GM18519 (cell line): ENCODE measurements at regions not wholly inside any gene's neighbourhood (a gene's known extent, or its start where the extent isn't known, plus 50 kb on each side); places are given as distances from the start of the nearest gene placed in this dataset.
"Not testable (repeated sequence)": the region's sequence is repeated elsewhere in the genome, so short reads cannot be mapped to it uniquely, and the experiment has no call there.

Experiments
- ATAC-seq: cut with Tn5 transposase; IDR thresholded peaks from one replicate; pipeline ENCODE4 v1.9.1; 2021; ENCODE audit warnings: mild to moderate bottlenecking, moderate library complexity; ENCODE audit not compliant: unreplicated experiment, low FRiP score

DNA sequence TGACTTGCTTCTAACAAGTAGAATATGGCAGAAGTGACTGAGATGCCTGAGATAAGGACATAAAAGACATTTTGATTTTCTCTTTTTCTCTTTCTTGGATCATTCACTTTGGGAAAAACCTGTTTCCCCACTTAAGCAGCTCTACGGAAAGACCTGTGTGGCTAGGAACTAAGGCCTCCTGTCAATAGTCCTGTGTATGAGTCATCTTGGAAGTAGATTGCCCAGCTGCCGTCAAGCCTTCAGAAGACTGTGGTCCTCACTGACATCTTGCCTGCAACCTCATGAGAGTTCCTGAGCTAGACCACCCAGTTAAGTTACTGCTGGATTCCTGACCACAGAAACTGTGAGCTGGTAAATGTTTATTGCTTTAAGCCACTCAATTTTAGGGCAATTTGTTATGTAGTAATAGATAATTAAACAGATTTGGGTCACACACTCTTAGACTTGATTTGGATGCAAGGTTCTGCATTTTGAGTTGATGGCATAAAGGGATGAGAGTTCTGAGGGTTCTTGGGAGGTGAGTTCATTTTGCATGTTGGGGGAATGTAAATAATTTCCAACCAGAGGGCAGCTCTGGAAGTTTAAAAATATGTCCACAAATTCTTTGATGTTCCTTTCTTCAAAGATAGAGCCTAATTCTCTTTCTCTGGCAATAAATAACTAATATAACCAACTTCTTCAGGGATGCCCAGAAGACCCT is 229.2 kb downstream of the SQOR start:
- ATAC-seq, result no peak

- ATAC-seq, result no peak
These were observed 231.8 kb downstream of the SQOR start for GRCh38 chr15:45866616-45867015.

DNA sequence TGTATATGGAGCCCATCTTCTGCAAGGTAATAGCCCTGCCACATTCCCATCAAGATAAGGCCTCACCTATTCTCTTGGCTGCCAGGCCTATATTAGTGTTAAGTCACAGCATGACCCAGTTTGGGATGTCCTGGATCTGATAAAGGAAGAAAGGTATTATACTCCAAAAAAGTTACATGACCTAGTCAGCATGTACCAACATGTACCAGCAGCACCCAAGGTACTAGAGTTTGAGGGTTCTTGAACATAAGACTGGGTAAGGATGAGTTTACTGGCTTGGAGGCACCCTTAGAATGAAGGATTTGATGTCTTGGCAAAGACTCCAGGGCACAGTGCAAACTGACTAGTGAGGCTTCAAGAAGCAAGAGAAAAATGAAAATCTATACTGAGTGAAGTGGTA is 232.5 kb downstream of the SQOR start:
- no peak for ATAC-seq

GRCh38 chr15:45868109-45868691 is 233.4 kb downstream of the SQOR start:
- ATAC-seq, result no peak

DNA sequence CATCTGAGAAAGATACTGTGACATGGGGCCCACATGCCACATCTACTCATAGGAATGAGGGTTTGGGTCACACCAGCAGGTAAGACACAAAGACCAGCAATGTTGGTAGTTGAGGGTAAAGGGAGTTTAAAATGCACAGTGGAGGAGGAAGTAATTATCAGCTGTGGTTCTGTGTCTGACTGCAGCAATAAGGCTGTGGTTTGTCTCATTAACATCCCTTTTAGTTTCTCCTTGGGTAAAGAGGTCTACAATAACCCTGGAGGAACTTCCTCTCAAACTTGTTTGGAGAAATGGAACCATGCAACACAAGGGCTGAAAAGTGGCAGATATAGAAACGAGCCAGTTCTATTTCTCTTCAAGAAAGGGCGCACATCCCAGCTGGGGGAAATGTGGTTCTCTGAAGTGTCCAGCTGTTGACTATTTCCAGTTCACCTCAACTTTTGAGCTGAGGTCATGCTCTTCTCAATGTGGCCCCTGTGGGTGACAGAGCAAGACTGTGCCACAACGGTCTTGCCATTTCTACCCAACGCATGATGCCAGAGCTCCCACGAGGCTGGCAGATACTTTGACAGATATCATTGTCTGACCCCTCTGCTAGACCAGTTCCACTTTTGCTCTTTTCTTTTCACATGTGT is 234.3 kb downstream of the SQOR start:
- ATAC-seq, result no peak

- no peak for ATAC-seq
These were observed 236.5 kb downstream of the SQOR start for GRCh38 chr15:45871121-45871855.

- ATAC-seq, result no peak
These were observed 239.0 kb downstream of the SQOR start for GRCh38 chr15:45873781-45874180.

DNA sequence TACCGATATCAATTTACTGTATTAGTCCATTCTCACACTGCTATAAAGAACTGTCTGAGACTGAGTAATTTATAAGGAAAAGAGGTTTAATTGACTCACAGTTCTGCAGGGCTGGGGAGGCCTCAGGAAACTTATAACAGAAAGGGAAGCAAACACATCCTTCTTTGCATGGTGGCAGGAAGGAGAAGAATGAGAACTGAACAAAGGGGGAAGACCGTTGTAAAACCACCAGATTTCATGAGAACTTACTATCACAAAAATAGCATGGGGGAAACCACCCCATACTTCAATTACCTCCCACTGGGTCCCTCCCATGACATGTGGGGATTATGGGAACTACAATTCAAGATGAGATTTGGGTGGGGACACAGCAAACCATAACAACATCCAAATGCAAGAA is 239.7 kb downstream of the SQOR start:
- not testable (repeated sequence) for ATAC-seq

- ATAC-seq, result no peak
These were observed 249.5 kb downstream of the SQOR start for GRCh38 chr15:45884289-45884688.

DNA sequence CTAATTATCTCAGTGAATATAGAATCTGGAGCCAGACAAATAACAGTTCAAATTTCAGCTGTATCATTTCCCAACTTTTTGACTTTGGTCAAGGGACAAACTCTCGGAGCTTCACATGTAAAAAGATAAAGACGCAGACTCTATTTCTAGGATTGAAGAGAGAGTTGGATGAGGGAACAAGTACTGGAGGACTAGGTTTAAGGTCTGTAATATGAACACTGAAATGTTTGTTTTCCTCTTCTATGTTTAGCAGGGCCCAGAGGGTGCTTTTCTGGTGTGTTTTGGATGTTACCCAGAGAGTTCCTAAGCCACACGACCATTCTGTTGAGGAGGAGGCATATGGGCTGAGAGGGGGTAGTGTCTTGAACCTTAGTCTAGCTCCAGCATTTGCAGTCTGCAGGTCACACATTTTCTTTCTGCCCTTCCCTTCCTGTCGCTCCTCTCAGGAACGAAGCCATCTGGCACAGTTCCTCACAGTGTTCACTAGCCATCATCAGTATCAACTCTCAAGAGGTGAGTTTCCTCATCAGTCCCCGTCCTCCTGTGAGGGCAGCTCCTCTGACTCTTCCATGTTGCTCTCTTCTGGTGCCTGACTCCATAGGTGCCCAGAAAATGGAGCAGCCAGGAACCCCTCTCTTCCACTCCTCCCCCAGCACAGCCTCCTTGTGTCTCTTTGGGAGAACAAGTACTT is 250.1 kb downstream of the SQOR start:
- no peak for ATAC-seq

GRCh38 chr15:45885801-45886200 is 251.0 kb downstream of the SQOR start:
- ATAC-seq, result no peak

GRCh38 chr15:45891766-45892165 is 256.9 kb downstream of the SQOR start:
- no peak for ATAC-seq

DNA sequence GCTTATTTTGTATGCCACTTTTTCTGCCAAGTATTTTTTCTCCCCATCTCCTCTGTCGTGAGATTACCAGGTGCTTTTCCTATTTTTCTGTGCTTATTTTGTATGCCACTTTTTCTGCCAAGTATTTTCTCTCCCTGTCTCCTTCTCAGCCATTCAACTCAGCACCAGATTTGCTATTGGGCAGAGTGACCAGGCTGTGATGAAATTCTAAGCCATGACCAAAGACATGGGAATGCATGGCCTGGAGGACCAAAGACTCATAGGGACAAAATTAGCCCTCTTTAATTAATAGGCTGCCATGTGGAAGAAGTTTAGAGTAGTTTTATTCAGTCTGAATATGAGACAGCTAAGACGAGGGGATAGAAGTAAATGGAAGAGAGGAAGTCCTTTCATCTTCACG is 257.4 kb downstream of the SQOR start:
- no peak for ATAC-seq

DNA sequence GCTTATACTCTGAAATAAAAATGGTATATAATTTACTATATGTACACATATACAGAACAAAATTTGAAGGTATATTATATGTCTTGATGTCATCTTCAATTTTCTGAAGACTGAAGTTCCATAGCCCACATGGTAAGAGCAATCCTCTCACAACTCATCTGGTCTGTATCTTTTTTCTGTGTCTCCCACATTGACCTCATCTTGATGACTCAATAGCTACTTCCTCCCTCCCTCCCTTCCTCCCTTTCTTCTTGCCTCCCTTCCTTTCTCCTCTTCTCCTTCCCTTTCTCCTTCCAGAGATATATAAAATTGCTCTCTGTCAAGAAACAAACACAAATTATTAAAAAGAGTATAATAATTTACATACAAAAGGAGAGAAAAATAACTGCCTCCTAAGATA is 268.5 kb downstream of the SQOR start:
- ATAC-seq, result no peak

DNA sequence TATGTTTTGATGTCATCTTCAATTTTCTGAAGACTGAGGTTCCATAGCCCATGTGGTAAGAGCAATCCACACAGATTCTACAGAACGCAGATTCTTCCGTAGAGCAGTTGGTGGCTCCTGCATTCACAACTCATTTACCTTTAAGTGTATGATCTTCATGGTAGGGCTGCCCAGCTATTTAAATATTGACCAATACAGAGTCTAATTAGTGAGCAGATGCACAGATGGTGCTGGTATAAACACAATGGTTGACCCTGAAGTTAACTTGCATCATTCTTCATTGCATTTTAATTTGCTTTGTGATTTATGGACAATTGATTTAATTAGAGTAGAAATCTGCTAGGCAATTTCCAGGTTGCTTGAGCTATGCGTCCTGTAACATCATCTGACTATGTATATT is 269.2 kb downstream of the SQOR start:
- no peak for ATAC-seq

DNA sequence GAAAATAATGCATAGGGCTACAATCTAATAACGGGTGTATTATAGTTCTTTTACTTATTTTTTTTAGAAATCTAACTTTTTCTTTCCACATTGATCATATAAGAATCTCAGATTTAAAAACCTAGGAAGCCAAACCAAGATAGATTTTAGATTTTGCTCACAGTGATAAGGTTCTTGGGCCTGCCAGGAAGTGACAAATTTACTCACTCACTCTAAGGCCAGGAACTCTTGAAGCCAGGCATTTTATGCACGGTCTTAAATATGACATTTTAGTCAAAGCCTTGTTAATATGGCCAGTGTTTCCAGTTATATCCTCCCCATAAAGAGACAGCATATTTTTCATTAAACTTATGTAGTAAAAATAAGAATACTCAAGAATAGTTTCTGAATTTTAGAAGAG is 271.4 kb downstream of the SQOR start:
- ATAC-seq, result no peak

- ATAC-seq, result no peak
These were observed 275.8 kb downstream of the SQOR start for GRCh38 chr15:45910671-45911070.

DNA sequence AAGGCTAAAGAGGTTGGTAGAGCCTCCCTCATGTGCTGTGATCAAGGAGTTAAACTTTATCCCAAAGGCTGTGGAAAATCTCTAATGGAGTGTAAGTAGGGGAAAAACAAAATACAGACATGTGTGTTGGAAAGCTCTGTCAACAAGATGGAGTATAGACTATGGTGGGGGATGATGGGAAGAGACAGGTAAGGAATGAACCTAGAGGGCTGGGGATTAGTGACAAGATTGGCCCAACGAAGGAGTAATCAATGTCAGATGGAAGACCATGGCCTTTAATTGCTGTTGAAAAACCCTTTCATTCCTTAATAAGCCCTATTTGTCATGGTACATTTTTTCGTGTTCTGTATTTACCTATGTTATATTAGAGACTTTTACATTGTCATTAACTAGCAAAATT is 278.6 kb downstream of the SQOR start:
- ATAC-seq, result no peak

DNA sequence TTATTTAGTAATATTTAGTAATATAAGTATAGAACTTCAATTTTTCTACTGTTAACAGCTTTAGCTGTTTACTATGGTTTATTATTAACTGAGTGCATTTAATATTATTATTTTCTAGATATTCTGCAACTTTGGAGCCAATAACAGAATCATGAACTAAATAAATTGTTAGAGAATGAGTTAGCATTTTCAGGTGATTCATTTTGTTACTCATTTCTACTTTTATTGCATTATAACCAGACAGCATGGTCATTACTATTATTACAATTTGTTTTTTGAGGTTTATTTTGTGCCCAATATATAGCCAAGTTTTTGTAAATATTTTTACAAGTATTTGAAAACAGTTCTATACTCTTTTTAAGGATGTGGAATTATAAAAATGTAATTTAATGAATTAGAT is 279.6 kb downstream of the SQOR start:
- no peak for ATAC-seq

DNA sequence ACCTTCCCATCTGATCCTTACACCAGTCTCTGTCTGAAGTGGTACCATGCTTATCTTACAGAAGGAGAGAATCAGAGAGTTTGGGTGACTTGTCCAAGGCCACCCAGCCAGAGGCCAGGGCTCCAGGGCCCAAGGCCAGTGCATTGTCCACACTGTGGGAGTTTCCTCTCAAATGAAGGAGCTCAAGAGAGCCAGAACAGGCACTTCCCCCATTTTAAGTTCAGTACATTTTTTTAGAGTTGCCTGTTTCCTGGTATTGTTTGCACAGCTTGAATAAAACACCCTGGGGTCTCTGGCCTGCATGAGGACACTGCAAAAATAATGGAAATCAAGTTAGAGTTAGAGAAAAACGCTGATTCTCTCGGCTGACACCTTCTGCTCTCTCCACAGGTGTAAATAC is 284.0 kb downstream of the SQOR start:
- ATAC-seq, result no peak

DNA sequence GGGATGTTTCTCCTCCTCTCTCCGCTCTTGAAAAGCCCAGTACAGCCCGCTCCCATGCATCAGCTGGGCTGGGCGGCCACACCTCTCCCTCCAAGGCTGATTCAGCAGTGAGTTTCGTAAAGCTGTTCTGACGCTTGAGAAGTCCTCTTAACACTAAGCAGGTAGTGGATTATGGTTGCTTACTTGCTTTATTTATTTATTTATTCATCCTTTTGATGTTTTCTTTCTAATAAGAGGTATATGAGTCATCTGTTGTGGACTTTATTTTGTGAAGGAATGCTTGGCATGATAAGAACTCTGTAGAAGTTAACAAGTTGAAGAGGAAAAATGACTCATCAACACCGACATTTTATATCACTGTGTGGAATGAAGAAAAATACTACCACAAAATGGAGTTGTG is 285.0 kb downstream of the SQOR start:
- no peak for ATAC-seq
